ENCODE measurements at regions not wholly inside any gene's neighbourhood (a gene's known extent, or its start where the extent isn't known, plus 50 kb on each side); places are given as distances from the start of the nearest gene placed in this dataset.

DNA sequence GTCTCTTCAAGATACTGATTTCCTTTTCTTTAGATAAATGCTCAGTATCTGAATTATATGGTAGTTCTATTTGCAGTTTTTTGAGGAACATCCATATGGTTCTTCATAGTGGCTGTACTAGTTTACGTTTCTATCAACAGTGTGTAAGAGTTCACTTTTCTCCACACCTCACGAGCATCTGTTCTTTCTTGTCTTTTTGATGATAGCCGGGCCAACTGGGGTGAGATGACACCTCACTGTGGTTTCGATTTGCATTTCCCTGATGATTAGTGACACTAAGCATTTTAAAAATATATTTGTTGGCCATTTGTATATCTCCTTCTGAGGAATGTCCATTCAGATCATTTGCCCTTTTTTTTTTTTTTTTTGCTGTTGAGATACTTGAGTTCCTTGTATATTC, 458.8 kb downstream of the SETBP1 start:
- no TSS peak for BruUV-seq (replicated peaks)

DNA sequence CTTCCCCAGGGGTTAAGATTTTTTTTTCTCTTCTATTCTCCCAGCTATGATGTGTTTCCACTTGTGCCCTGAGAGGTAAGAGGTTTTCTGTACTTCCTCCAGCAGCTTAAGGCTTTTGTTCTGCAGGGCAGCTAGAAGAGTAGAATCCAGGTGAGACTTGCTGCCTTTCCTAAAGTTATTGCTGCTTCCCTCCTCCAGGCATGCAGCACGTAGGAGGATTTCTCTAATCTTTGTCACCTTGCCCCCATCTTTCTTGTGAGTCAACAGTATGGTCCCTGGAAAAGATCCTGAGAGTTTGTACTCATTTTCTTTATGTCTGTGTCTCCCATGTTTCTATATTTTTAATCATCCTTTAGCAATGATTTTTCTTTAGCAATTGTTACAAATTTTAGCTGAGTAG, 462.2 kb downstream of the SETBP1 start:
- DNase-seq (ENCODE audit: low read depth, low spot score): no peak
- H3K4me1 ChIP-seq (ENCODE audit: control insufficient read depth in 1 of 2, insufficient read depth in 2 of 2, low read length in 2 of 2): no peaks in the 10 kb centered on the region
- POLR2A ChIA-PET: no interaction called here
- intact Hi-C loops (cut with micrococcal nuclease): no loop called here
- CTCF ChIA-PET: no interaction called here
- RAD21 ChIA-PET (ENCODE audit: low non-redundant PET in 1 of 2, low total read pairs in 2 of 2, uncharacterized antibody in 2 of 2, unreplicated experiment in 2 of 2): no interaction called here
- no peaks in the 10 kb centered on the region for H3K79me2 ChIP-seq (ENCODE audit: insufficient read depth, low read length)
- no peaks in the 10 kb centered on the region for H3K9me2 ChIP-seq (ENCODE audit: insufficient read depth)
- H3K4me3 ChIP-seq (replicated peaks in 1 of 2; ENCODE audit: low read depth in 1 of 2, low read length in 2 of 2): no peak overlapping the region
- no peaks in the 10 kb centered on the region for H4K20me1 ChIP-seq (ENCODE audit: insufficient read depth)
- H3K9me3 ChIP-seq (ENCODE audit: control insufficient read depth in 1 of 2, insufficient read depth in 1 of 2, low read depth in 1 of 2, low read length in 2 of 2): peaks cover 0 to 14% of the 10 kb centered on the region in 2 experiments; a peak in 2 of 4 replicates
- no peak overlapping the region for H2AFZ ChIP-seq (ENCODE audit: low read depth, low read length, poor library complexity, severe bottlenecking)
- H3K9ac ChIP-seq (ENCODE audit: low read length): no peak overlapping the region
- no peaks in the 10 kb centered on the region for H3K36me3 ChIP-seq (ENCODE audit: control insufficient read depth in 1 of 2, insufficient read depth in 2 of 2, low read length in 2 of 2)
- H3K27ac ChIP-seq (ENCODE audit: low read depth, low read length): no peak overlapping the region
- ATAC-seq: no peak
- H3K4me2 ChIP-seq (ENCODE audit: low read length): no peak overlapping the region
- no TSS peak for BruUV-seq (replicated peaks)
- no peaks in the 10 kb centered on the region for H3K27me3 ChIP-seq (ENCODE audit: insufficient read depth, low read length)
- TF ChIP-seq, protein P1, sequence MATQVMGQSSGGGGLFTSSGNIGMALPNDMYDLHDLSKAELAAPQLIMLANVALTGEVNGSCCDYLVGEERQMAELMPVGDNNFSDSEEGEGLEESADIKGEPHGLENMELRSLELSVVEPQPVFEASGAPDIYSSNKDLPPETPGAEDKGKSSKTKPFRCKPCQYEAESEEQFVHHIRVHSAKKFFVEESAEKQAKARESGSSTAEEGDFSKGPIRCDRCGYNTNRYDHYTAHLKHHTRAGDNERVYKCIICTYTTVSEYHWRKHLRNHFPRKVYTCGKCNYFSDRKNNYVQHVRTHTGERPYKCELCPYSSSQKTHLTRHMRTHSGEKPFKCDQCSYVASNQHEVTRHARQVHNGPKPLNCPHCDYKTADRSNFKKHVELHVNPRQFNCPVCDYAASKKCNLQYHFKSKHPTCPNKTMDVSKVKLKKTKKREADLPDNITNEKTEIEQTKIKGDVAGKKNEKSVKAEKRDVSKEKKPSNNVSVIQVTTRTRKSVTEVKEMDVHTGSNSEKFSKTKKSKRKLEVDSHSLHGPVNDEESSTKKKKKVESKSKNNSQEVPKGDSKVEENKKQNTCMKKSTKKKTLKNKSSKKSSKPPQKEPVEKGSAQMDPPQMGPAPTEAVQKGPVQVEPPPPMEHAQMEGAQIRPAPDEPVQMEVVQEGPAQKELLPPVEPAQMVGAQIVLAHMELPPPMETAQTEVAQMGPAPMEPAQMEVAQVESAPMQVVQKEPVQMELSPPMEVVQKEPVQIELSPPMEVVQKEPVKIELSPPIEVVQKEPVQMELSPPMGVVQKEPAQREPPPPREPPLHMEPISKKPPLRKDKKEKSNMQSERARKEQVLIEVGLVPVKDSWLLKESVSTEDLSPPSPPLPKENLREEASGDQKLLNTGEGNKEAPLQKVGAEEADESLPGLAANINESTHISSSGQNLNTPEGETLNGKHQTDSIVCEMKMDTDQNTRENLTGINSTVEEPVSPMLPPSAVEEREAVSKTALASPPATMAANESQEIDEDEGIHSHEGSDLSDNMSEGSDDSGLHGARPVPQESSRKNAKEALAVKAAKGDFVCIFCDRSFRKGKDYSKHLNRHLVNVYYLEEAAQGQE (IDR thresholded peaks at IDR 0.05; ENCODE audit: low read depth): no peak
- no peak for TF ChIP-seq FOSL1 (IDR thresholded peaks at IDR 0.05; ENCODE audit: low read depth)
- no peak for TF ChIP-seq TCF7L2 (IDR thresholded peaks at IDR 0.05; ENCODE audit: borderline replicate concordance, extremely low read depth, insufficient read depth, insufficient read length)
- no peak for TF ChIP-seq POLR2AphosphoS5 (IDR thresholded peaks at IDR 0.05; ENCODE audit: low read depth, low read length)
- TF ChIP-seq SRF (IDR thresholded peaks at IDR 0.05; ENCODE audit: low read depth): no peak
- TF ChIP-seq, protein P2, sequence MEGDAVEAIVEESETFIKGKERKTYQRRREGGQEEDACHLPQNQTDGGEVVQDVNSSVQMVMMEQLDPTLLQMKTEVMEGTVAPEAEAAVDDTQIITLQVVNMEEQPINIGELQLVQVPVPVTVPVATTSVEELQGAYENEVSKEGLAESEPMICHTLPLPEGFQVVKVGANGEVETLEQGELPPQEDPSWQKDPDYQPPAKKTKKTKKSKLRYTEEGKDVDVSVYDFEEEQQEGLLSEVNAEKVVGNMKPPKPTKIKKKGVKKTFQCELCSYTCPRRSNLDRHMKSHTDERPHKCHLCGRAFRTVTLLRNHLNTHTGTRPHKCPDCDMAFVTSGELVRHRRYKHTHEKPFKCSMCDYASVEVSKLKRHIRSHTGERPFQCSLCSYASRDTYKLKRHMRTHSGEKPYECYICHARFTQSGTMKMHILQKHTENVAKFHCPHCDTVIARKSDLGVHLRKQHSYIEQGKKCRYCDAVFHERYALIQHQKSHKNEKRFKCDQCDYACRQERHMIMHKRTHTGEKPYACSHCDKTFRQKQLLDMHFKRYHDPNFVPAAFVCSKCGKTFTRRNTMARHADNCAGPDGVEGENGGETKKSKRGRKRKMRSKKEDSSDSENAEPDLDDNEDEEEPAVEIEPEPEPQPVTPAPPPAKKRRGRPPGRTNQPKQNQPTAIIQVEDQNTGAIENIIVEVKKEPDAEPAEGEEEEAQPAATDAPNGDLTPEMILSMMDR (IDR thresholded peaks at IDR 0.05 in 2 of 3, conservative IDR thresholded peaks at IDR 0.05 in 1 of 3; ENCODE audit: borderline replicate concordance in 1 of 3, insufficient read depth in 1 of 3, low read depth in 2 of 3, low read length in 2 of 3): no peak
- TF ChIP-seq ELF1 (IDR thresholded peaks at IDR 0.05; ENCODE audit: borderline replicate concordance, low read depth): no peak
- TF ChIP-seq, protein P3, sequence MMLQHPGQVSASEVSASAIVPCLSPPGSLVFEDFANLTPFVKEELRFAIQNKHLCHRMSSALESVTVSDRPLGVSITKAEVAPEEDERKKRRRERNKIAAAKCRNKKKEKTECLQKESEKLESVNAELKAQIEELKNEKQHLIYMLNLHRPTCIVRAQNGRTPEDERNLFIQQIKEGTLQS (IDR thresholded peaks at IDR 0.05): no peak

More for the DNA sequence above, 458.8 kb downstream of the SETBP1 start:
- no peak for TF ChIP-seq CEBPB (IDR thresholded peaks at IDR 0.05; ENCODE audit: low read depth)
- no peak for TF ChIP-seq FOSL1 (IDR thresholded peaks at IDR 0.05; ENCODE audit: low read depth)
- TF ChIP-seq POLR2AphosphoS5 (IDR thresholded peaks at IDR 0.05; ENCODE audit: low read depth, low read length): no peak
- TF ChIP-seq SP1 (IDR thresholded peaks at IDR 0.05; ENCODE audit: low read depth): no peak
- TF ChIP-seq YY1 (IDR thresholded peaks at IDR 0.05; ENCODE audit: extremely low read depth, insufficient replicate concordance, low read depth, low read length): no peak
- TF ChIP-seq TCF7L2 (IDR thresholded peaks at IDR 0.05; ENCODE audit: borderline replicate concordance, extremely low read depth, insufficient read depth, insufficient read length): no peak
- TF ChIP-seq, protein P3 (IDR thresholded peaks at IDR 0.05): no peak
- no peak for TF ChIP-seq ZNF274 (IDR thresholded peaks at IDR 0.05; ENCODE audit: low read depth, low read length)
- no peak for TF ChIP-seq EGR1 (IDR thresholded peaks at IDR 0.05; ENCODE audit: low read depth)
- no peak for TF ChIP-seq SIN3A (IDR thresholded peaks at IDR 0.05; ENCODE audit: low read depth)
- TF ChIP-seq RAD21 (IDR thresholded peaks at IDR 0.05; ENCODE audit: low read depth): no peak
- Histone ChIP-seq H3K4me1 (ENCODE audit: control insufficient read depth in 1 of 2, insufficient read depth in 2 of 2, low read length in 2 of 2) (no peaks in the 10 kb centered on the region), H3K9ac (ENCODE audit: low read length) (no peak overlapping the region), H3K9me3 (ENCODE audit: control insufficient read depth in 1 of 2, insufficient read depth in 1 of 2, low read depth in 1 of 2, low read length in 2 of 2) (peaks cover 0 to 9% of the 10 kb centered on the region in 2 experiments; a peak in 2 of 4 replicates), H3K9me2 (ENCODE audit: insufficient read depth) (no peaks in the 10 kb centered on the region), H3K4me2 (ENCODE audit: low read length) (no peak overlapping the region), H3K27me3 (ENCODE audit: insufficient read depth, low read length) (no peaks in the 10 kb centered on the region), H2AFZ (ENCODE audit: low read depth, low read length, poor library complexity, severe bottlenecking) (no peak overlapping the region), H3K4me3 (replicated peaks in 1 of 2; ENCODE audit: low read depth in 1 of 2, low read length in 2 of 2) (no peak overlapping the region), H3K36me3 (ENCODE audit: control insufficient read depth in 1 of 2, insufficient read depth in 2 of 2, low read length in 2 of 2) (no peaks in the 10 kb centered on the region), H4K20me1 (ENCODE audit: insufficient read depth) (no peaks in the 10 kb centered on the region), H3K79me2 (ENCODE audit: insufficient read depth, low read length) (no peaks in the 10 kb centered on the region), H3K27ac (ENCODE audit: low read depth, low read length) (no peak overlapping the region)
- ATAC-seq: no peak
- intact Hi-C loops (cut with micrococcal nuclease): no loop called here
- DNase-seq (ENCODE audit: low read depth, low spot score): no peak
- POLR2A ChIA-PET: no interaction called here
- CTCF ChIA-PET: no interaction called here
- RAD21 ChIA-PET (ENCODE audit: low non-redundant PET in 1 of 2, low total read pairs in 2 of 2, uncharacterized antibody in 2 of 2, unreplicated experiment in 2 of 2): no interaction called here
